GM03348 (cell line): ENCODE measurements at regions not wholly inside any gene's neighbourhood (a gene's known extent, or its start where the extent isn't known, plus 50 kb on each side); places are given as distances from the start of the nearest gene placed in this dataset.
"Not testable (repeated sequence)": the region's sequence is repeated elsewhere in the genome, so short reads cannot be mapped to it uniquely, and the experiment has no call there.

Experiments
- DNase-seq: peaks from one replicate; pipeline ENCODE4 v3.0.0; 2012; ENCODE audit warnings: low spot score

GRCh38 chr5:142259758-142260157, 65.1 kb downstream of the SPRY4 start:
- no peak for DNase-seq

- DNase-seq, result no peak
These were observed 69.0 kb downstream of the SPRY4 start for GRCh38 chr5:142255831-142256230.

- no peak for DNase-seq
These were observed 70.4 kb downstream of the SPRY4 start for GRCh38 chr5:142254431-142254830.

GRCh38 chr5:142253938-142254337, 70.9 kb downstream of the SPRY4 start:
- peak; percentile 65 for DNase-seq

GRCh38 chr5:142250119-142250518, 74.7 kb downstream of the SPRY4 start:
- DNase-seq, result no peak

GRCh38 chr5:142248853-142249462, 75.9 kb downstream of the SPRY4 start:
- DNase-seq, result peak; percentile 68

- DNase-seq, result peak; percentile 91
These were observed 78.6 kb downstream of the SPRY4 start for GRCh38 chr5:142246258-142246657.

- DNase-seq, result peak; percentile 25
These were observed 79.0 kb downstream of the SPRY4 start for GRCh38 chr5:142245786-142246185.

GRCh38 chr5:142244440-142244839, 80.4 kb downstream of the SPRY4 start:
- no peak for DNase-seq

GRCh38 chr5:142242272-142242671, 82.5 kb downstream of the SPRY4 start:
- no peak for DNase-seq

GRCh38 chr5:142239394-142240159, 85.2 kb downstream of the SPRY4 start:
- DNase-seq, result no peak

- no peak for DNase-seq
These were observed 87.1 kb downstream of the SPRY4 start for GRCh38 chr5:142237707-142238106.

- not testable (repeated sequence) for DNase-seq
These were observed 88.0 kb downstream of the SPRY4 start for GRCh38 chr5:142236673-142237290.

- no peak for DNase-seq
These were observed 88.8 kb downstream of the SPRY4 start for GRCh38 chr5:142235870-142236672.

GRCh38 chr5:142235050-142235797, 89.6 kb downstream of the SPRY4 start:
- no peak for DNase-seq

GRCh38 chr5:142233083-142234032, 91.5 kb downstream of the SPRY4 start:
- DNase-seq, result no peak

- not testable (repeated sequence) for DNase-seq
These were observed 93.9 kb downstream of the SPRY4 start for GRCh38 chr5:142230949-142231348.

GRCh38 chr5:142225141-142225540, 99.7 kb downstream of the SPRY4 start:
- no peak for DNase-seq

GRCh38 chr5:142222866-142223558, 101.8 kb downstream of the SPRY4 start:
- DNase-seq, result no peak
